ENCODE measurements at regions not wholly inside any gene's neighbourhood (a gene's known extent, or its start where the extent isn't known, plus 50 kb on each side); places are given as distances from the start of the nearest gene placed in this dataset.
"Not testable (repeated sequence)": the region's sequence is repeated elsewhere in the genome, so short reads cannot be mapped to it uniquely, and the experiment has no call there.

GRCh38 chr2:100708333-100708732 is 111.6 kb upstream of the NPAS2 start:
- H3K4me1 ChIP-seq (ENCODE audit: insufficient read depth, insufficient read length), result no peaks in the 10 kb centered on the region
- no peaks in the 10 kb centered on the region for H3K36me3 ChIP-seq (ENCODE audit: insufficient read depth, insufficient read length, low read length)
- no peak for DNase-seq (ENCODE audit: low read depth, low spot score)
- H3K4me3 ChIP-seq (ENCODE audit: insufficient read length, low read depth), result no peak overlapping the region
- H3K9ac ChIP-seq (ENCODE audit: insufficient read length, low read depth), result no peak overlapping the region
- no peak for TF ChIP-seq YY1 (IDR thresholded peaks at IDR 0.05; ENCODE audit: insufficient read depth, insufficient read length)
- no peak for TF ChIP-seq SUZ12 (IDR thresholded peaks at IDR 0.05; ENCODE audit: extremely low read depth, insufficient read depth, insufficient read length)
- no peak for TF ChIP-seq ZNF274 (IDR thresholded peaks at IDR 0.05; ENCODE audit: low read depth, low read length)
- no peaks in the 10 kb centered on the region for H3K9me3 ChIP-seq (ENCODE audit: insufficient read depth, low read length)
- no peaks in the 10 kb centered on the region for H3K27me3 ChIP-seq (ENCODE audit: insufficient read depth, insufficient read length)

GRCh38 chr2:100713106-100713505 is 106.8 kb upstream of the NPAS2 start:
- Histone ChIP-seq H3K9ac (ENCODE audit: insufficient read length, low read depth) (no peak overlapping the region), H3K27me3 (ENCODE audit: insufficient read depth, insufficient read length) (no peaks in the 10 kb centered on the region), H3K9me3 (ENCODE audit: insufficient read depth, low read length) (no peaks in the 10 kb centered on the region), H3K4me3 (ENCODE audit: insufficient read length, low read depth) (no peak overlapping the region), H3K36me3 (ENCODE audit: insufficient read depth, insufficient read length, low read length) (no peaks in the 10 kb centered on the region), H3K4me1 (ENCODE audit: insufficient read depth, insufficient read length) (no peaks in the 10 kb centered on the region)
- DNase-seq (ENCODE audit: low read depth, low spot score), result no peak
- TF ChIP-seq SUZ12 (IDR thresholded peaks at IDR 0.05; ENCODE audit: extremely low read depth, insufficient read depth, insufficient read length), result no peak
- no peak for TF ChIP-seq ZNF274 (IDR thresholded peaks at IDR 0.05; ENCODE audit: low read depth, low read length)
- no peak for TF ChIP-seq YY1 (IDR thresholded peaks at IDR 0.05; ENCODE audit: insufficient read depth, insufficient read length)

DNA sequence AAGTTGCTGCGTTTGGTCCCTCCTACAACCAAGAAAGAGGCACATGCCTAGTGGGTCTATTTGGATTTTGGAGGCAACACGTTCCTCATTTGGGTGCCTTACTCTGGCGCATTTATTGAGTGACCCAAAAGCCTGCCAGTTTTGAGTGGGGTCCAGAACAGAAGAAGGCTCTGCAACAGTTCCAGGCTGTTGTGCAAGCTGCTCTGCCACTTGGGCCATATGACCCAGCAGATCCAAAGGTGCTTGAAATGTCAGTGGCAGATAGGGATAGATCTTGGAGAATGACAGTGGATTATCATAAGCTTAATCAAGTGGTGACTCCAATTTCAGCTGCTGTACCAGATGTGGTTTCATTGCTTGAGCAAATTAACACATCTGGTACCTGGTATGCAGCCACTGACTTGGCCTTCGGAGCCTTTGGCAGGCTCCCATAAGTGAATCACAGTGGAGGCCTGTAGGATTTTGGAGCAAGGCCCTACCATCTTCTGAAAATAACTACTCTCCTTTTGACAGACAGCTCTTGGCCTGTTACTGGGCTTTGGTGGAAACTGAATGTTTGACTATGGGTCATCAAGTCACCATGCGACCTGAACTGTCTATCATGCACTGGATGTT is 105.4 kb upstream of the NPAS2 start:
- H3K9me3 ChIP-seq (ENCODE audit: insufficient read depth, low read length); H3K4me1 ChIP-seq (ENCODE audit: insufficient read depth, insufficient read length); H3K9ac ChIP-seq (ENCODE audit: insufficient read length, low read depth); H3K4me3 ChIP-seq (ENCODE audit: insufficient read length, low read depth); H3K27me3 ChIP-seq (ENCODE audit: insufficient read depth, insufficient read length); DNase-seq (ENCODE audit: low read depth, low spot score); H3K36me3 ChIP-seq (ENCODE audit: insufficient read depth, insufficient read length, low read length): not testable (repeated sequence)

DNA sequence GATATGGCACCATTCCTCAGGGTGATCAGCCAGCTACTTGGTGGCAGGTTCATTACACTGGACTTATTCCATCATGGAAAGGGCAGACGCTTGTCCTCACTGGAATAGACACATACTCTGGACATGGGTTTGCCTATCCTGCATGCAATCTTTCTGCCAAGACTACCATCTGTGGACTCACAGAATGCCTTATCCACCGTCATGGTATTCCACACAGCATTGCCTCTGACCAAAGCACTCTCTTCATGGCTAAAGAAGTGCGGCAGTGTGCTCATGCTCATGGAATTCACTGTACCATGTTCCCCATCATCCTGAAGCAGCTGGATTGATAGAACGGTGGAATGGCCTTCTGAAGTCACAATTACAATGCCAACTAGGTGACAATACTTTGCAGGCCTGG is 104.1 kb upstream of the NPAS2 start:
- not testable (repeated sequence) for DNase-seq (ENCODE audit: low read depth, low spot score); H3K9ac ChIP-seq (ENCODE audit: insufficient read length, low read depth); H3K9me3 ChIP-seq (ENCODE audit: insufficient read depth, low read length); H3K36me3 ChIP-seq (ENCODE audit: insufficient read depth, insufficient read length, low read length); H3K4me1 ChIP-seq (ENCODE audit: insufficient read depth, insufficient read length); H3K27me3 ChIP-seq (ENCODE audit: insufficient read depth, insufficient read length); H3K4me3 ChIP-seq (ENCODE audit: insufficient read length, low read depth)

GRCh38 chr2:100716581-100716980 is 103.4 kb upstream of the NPAS2 start:
- Histone ChIP-seq H3K9ac (ENCODE audit: insufficient read length, low read depth) (no peak overlapping the region), H3K27me3 (ENCODE audit: insufficient read depth, insufficient read length) (no peaks in the 10 kb centered on the region), H3K4me1 (ENCODE audit: insufficient read depth, insufficient read length) (no peaks in the 10 kb centered on the region), H3K4me3 (ENCODE audit: insufficient read length, low read depth) (no peak overlapping the region), H3K9me3 (ENCODE audit: insufficient read depth, low read length) (no peaks in the 10 kb centered on the region), H3K36me3 (ENCODE audit: insufficient read depth, insufficient read length, low read length) (no peaks in the 10 kb centered on the region)
- TF ChIP-seq SUZ12 (IDR thresholded peaks at IDR 0.05; ENCODE audit: extremely low read depth, insufficient read depth, insufficient read length) (no peak), YY1 (IDR thresholded peaks at IDR 0.05; ENCODE audit: insufficient read depth, insufficient read length) (no peak), ZNF274 (IDR thresholded peaks at IDR 0.05; ENCODE audit: low read depth, low read length) (no peak)
- DNase-seq (ENCODE audit: low read depth, low spot score), result no peak

DNA sequence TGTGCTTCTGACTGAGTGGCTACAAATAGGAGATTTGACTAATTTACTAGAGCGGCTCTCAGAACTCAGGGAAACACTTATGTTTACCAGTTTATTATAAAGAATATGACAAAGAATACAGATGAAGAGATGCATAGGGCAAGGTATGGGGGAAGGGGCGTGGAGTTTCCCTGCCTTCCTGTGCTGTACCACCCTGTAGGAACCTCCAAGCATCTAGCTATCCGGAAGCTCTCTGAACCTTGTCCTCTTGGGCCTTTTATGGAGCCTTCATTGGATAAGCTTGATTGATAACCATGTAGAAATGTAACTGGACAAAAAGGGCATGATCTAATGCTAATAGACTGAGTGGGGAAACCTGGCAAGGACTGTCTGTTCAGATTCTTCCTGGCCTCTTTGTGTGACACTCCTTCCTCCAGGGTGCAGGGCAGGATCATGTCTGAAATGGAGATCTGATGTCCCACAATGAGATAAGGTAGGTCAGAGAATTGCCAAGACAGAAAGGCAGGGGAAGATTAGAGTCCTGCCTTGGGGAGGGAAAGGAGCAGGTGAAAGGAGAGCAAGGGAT is 101.8 kb upstream of the NPAS2 start:
- TF ChIP-seq YY1 (IDR thresholded peaks at IDR 0.05; ENCODE audit: insufficient read depth, insufficient read length) (no peak), ZNF274 (IDR thresholded peaks at IDR 0.05; ENCODE audit: low read depth, low read length) (no peak), SUZ12 (IDR thresholded peaks at IDR 0.05; ENCODE audit: extremely low read depth, insufficient read depth, insufficient read length) (no peak)
- Histone ChIP-seq H3K36me3 (ENCODE audit: insufficient read depth, insufficient read length, low read length) (no peaks in the 10 kb centered on the region), H3K9me3 (ENCODE audit: insufficient read depth, low read length) (no peaks in the 10 kb centered on the region), H3K4me1 (ENCODE audit: insufficient read depth, insufficient read length) (no peaks in the 10 kb centered on the region), H3K27me3 (ENCODE audit: insufficient read depth, insufficient read length) (no peaks in the 10 kb centered on the region), H3K9ac (ENCODE audit: insufficient read length, low read depth) (no peak overlapping the region), H3K4me3 (ENCODE audit: insufficient read length, low read depth) (no peak overlapping the region)
- DNase-seq (ENCODE audit: low read depth, low spot score), result no peak

DNA sequence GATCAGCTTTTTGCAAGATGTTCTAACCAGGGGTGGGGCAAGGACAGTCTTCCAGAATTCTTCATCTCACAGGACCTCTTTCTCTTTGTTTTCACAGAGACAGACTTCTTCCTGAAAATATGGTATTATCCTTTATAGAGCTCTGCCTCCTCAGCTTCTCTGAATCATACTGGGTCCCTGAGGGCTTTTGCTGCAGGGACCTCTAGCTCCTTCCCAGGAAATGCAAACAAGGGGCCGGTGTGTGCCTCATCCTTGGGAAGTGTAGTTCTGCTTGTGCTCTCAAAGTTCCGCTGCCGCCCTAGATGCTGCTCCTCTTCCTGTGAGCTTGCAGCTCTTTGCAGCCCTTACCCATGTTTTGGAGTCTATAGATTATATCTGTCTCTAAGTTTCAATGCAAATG is 99.5 kb upstream of the NPAS2 start:
- no peaks in the 10 kb centered on the region for H3K27me3 ChIP-seq (ENCODE audit: insufficient read depth, insufficient read length)
- TF ChIP-seq YY1 (IDR thresholded peaks at IDR 0.05; ENCODE audit: insufficient read depth, insufficient read length), result no peak

DNA sequence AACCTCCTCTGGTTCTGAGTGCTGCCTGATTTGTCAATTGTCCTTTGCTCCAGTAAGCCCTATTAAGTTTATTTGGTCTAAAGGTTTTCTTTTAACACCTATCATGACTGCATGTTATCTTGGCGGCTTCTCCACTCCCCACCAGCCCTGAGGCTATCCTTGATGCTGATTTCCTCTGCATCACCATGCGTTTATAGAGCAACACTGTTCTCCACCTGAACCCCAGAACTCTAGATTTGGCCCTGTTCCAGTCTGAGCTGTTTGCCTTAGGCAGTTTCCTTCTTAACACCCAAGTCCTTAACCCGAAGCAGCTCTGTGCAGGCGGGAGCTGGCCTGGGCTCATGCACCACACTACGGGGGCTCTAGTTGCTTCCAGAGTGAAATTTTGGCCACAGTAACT is 98.2 kb upstream of the NPAS2 start:
- no peak overlapping the region for H3K9ac ChIP-seq (ENCODE audit: insufficient read length, low read depth)
- H3K9me3 ChIP-seq (ENCODE audit: insufficient read depth, low read length), result no peaks in the 10 kb centered on the region
- no peaks in the 10 kb centered on the region for H3K4me1 ChIP-seq (ENCODE audit: insufficient read depth, insufficient read length)
- H3K36me3 ChIP-seq (ENCODE audit: insufficient read depth, insufficient read length, low read length), result no peaks in the 10 kb centered on the region
- no peak for DNase-seq (ENCODE audit: low read depth, low spot score)
- H3K4me3 ChIP-seq (ENCODE audit: insufficient read length, low read depth), result no peak overlapping the region
- no peak for TF ChIP-seq ZNF274 (IDR thresholded peaks at IDR 0.05; ENCODE audit: low read depth, low read length)
- H3K27me3 ChIP-seq (ENCODE audit: insufficient read depth, insufficient read length), result no peaks in the 10 kb centered on the region

More for the DNA sequence above, 99.5 kb upstream of the NPAS2 start:
- H3K9me3 ChIP-seq (ENCODE audit: insufficient read depth, low read length), result no peaks in the 10 kb centered on the region
- no peak overlapping the region for H3K9ac ChIP-seq (ENCODE audit: insufficient read length, low read depth)
- no peak for DNase-seq (ENCODE audit: low read depth, low spot score)
- no peaks in the 10 kb centered on the region for H3K4me1 ChIP-seq (ENCODE audit: insufficient read depth, insufficient read length)
- no peak overlapping the region for H3K4me3 ChIP-seq (ENCODE audit: insufficient read length, low read depth)
- H3K36me3 ChIP-seq (ENCODE audit: insufficient read depth, insufficient read length, low read length), result no peaks in the 10 kb centered on the region

Measured in NT2/D1 (cell line).